ENCODE measurements at regions not wholly inside any gene's neighbourhood (a gene's known extent, or its start where the extent isn't known, plus 50 kb on each side); places are given as distances from the start of the nearest gene placed in this dataset.
"Not testable (repeated sequence)": the region's sequence is repeated elsewhere in the genome, so short reads cannot be mapped to it uniquely, and the experiment has no call there.

GRCh38 chr5:91754990-91755389 lies 371.9 kb upstream of the ARRDC3 start:
- Histone ChIP-seq H3K9me3 (no peaks in the 10 kb centered on the region), H3K4me3 (no peak overlapping the region), H3K36me3 (no peaks in the 10 kb centered on the region), H3K4me1 (no peaks in the 10 kb centered on the region), H3K27me3 (ENCODE audit: low read depth) (no peaks in the 10 kb centered on the region), H3K27ac (no peak overlapping the region)
- intact Hi-C loops (cut with DNase I) = no loop called here
- DNase-seq = no peak
- no peak for ATAC-seq
- TF ChIP-seq CTCF (IDR thresholded peaks at IDR 0.05) = no peak

GRCh38 chr5:91744470-91744869 lies 361.4 kb upstream of the ARRDC3 start:
- H3K36me3 ChIP-seq; ATAC-seq; H3K27me3 ChIP-seq (ENCODE audit: low read depth); H3K4me1 ChIP-seq; DNase-seq; H3K4me3 ChIP-seq; H3K9me3 ChIP-seq; intact Hi-C loops (cut with DNase I); H3K27ac ChIP-seq: not testable (repeated sequence)

DNA sequence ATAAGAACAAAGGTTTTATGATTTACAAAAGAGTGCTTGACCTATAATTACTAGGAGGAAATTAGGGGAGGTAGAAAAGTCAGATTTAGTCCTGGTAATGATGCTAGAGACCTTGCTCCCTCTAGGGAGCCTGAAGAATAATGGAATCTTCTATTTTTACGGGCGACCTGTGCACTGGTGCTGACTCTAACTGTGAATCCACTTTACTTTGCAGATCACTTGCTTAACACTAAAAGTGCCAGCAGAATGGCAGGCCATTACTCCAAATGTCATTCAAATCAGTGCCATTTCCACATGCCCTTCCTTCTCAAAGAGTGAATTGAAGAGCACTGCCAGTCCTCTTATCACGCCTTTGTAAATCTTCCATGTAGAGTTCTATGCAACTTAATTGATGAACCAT lies 359.4 kb upstream of the ARRDC3 start:
- Histone ChIP-seq H3K4me3 (no peak overlapping the region), H3K4me1 (no peaks in the 10 kb centered on the region), H3K9me3 (no peaks in the 10 kb centered on the region), H3K27me3 (ENCODE audit: low read depth) (no peaks in the 10 kb centered on the region), H3K27ac (no peak overlapping the region), H3K36me3 (no peaks in the 10 kb centered on the region)
- TF ChIP-seq CTCF (IDR thresholded peaks at IDR 0.05) = no peak
- DNase-seq (no peak), ATAC-seq (no peak)
- intact Hi-C loops (cut with DNase I) = no loop called here

DNA sequence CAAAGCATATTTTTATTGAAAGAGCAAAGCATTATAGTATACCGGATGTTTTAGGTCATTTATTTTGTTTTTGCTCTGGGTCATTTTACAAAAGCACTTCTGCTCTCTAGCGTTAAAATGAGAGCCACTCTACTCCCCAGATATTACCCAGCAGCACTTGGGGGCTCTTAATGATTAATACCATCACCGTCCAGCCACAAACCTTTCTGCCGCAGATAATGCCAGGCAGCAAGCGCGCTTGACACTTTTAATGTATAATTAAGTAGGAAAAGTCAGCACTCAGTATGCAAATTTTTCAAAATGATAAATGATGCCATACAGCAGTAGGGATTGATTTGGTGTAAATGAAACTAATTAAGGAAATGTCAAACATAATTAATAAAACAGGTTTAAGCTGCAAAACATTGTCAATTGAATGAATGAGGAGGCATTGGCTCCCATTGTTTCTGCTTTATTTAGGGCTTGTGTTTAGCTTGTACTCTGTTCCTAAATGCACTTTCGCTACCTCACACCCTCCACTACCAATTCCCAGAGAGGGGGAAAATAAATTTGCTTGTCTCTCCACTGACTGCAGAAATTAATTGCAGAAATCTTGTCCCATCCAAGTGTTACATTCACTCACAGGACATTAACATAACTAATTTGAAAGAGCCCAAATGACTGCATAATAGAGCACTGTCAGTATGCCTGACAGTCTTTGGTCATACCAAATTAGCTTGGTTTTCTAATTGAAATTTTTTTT lies 358.8 kb upstream of the ARRDC3 start:
- H3K27me3 ChIP-seq (ENCODE audit: low read depth) = no peaks in the 10 kb centered on the region
- H3K36me3 ChIP-seq = no peaks in the 10 kb centered on the region
- ATAC-seq (no peak), DNase-seq (no peak)
- H3K4me3 ChIP-seq = no peak overlapping the region
- no peak overlapping the region for H3K27ac ChIP-seq
- no peaks in the 10 kb centered on the region for H3K9me3 ChIP-seq
- no peaks in the 10 kb centered on the region for H3K4me1 ChIP-seq
- TF ChIP-seq CTCF (IDR thresholded peaks at IDR 0.05) = no peak
- intact Hi-C loops (cut with DNase I) = no loop called here

DNA sequence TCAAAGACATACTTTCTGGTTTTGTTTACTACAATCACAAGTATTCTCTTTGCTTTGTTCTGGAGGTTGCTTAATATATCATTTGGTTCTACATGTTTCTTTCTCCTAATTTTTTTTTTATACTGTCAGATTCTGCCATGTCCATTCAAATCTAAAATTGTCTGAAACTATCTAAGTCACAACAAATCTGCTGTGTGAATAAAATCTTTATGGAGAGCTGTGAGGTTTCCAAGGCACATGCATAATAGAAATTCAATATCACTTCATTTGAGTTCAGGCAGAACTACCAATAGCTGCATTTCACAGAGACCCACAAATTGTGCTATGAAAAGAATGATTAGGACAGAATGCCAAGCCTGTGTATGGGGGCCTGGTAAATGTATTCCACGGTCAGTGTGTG lies 346.9 kb upstream of the ARRDC3 start:
- H3K27me3 ChIP-seq (ENCODE audit: low read depth) = no peaks in the 10 kb centered on the region
- H3K9me3 ChIP-seq = no peaks in the 10 kb centered on the region
- no peak for ATAC-seq
- intact Hi-C loops (cut with DNase I) = no loop called here
- no peak overlapping the region for H3K27ac ChIP-seq
- no peaks in the 10 kb centered on the region for H3K36me3 ChIP-seq
- H3K4me3 ChIP-seq = no peak overlapping the region
- no peak for DNase-seq
- no peaks in the 10 kb centered on the region for H3K4me1 ChIP-seq
- TF ChIP-seq CTCF (IDR thresholded peaks at IDR 0.05) = no peak

- no peaks in the 10 kb centered on the region for H3K27me3 ChIP-seq (ENCODE audit: low read depth)
- ATAC-seq = no peak
Observed at GRCh38 chr5:91727463-91727862, 344.3 kb upstream of the ARRDC3 start.

More at GRCh38 chr5:91727463-91727862, 344.3 kb upstream of the ARRDC3 start:
- H3K27ac ChIP-seq = no peak overlapping the region
- H3K4me1 ChIP-seq = no peaks in the 10 kb centered on the region
- H3K4me3 ChIP-seq = no peak overlapping the region
- TF ChIP-seq CTCF (IDR thresholded peaks at IDR 0.05) = no peak
- H3K9me3 ChIP-seq = no peaks in the 10 kb centered on the region
- intact Hi-C loops (cut with DNase I) = no loop called here
- H3K36me3 ChIP-seq = no peaks in the 10 kb centered on the region
- no peak for DNase-seq

Data from lower lobe of right lung (tissue), 2 donors.